SK-N-SH (cell line): ENCODE measurements at regions not wholly inside any gene's neighbourhood (a gene's known extent, or its start where the extent isn't known, plus 50 kb on each side); places are given as distances from the start of the nearest gene placed in this dataset.

Experiments used
- CTCF ChIA-PET: fragments of 300-600, 350-600 bp; formaldehyde crosslinking; extraction: SDS; loops from one replicate; lab custom pipeline; 2021; lab: Yijun Ruan, JAX
- POLR2A ChIA-PET: fragments of 350-600 bp; sonication (Branson Sonifier 250); formaldehyde crosslinking; extraction: SDS; loops from one replicate; lab custom pipeline; 2020; ENCODE audit warnings: antibody characterized with exemption, inconsistent platforms; lab: Yijun Ruan, JAX
- DNase-seq: peaks from one replicate; pipeline ENCODE4 v3.0.0; 2012
- H2AFZ ChIP-seq: fragments of 200-600 bp; sonication (generic); 2 replicates; pipeline ENCODE4 v1.8.1; 2016; ENCODE audit warnings: antibody characterized with exemption, mild to moderate bottlenecking, low read depth
- H3F3A ChIP-seq: fragments of 200-600 bp; sonication (generic); replicated peaks from 2 replicates; pipeline ENCODE3; 2016; ENCODE audit warnings: antibody characterized with exemption, mild to moderate bottlenecking; ENCODE audit not compliant: insufficient read depth
- H3K27ac ChIP-seq, 2 experiments: fragments of 200-500 bp in 1 of 2; fragments of 200-600 bp in 1 of 2; sonication (Bioruptor generic) in 1 of 2; sonication (generic), shearing (Covaris generic) in 1 of 2; 2 replicates each; pipeline versions ENCODE4 v1.5.1 to v1.6.1; 2014 to 2016; ENCODE audit warnings: low read depth in 2 of 2, inconsistent platforms in 1 of 2, low read length in 1 of 2, mild to moderate bottlenecking in 1 of 2, mixed read lengths in 1 of 2
- H3K27me3 ChIP-seq: fragments of 200-600 bp; sonication (generic), shearing (Covaris generic); 2 replicates; pipeline ENCODE4 v1.6.1; 2016; ENCODE audit warnings: mixed run types; ENCODE audit not compliant: insufficient read depth
- H3K36me3 ChIP-seq, 2 experiments: fragments of 200-500 bp in 1 of 2; fragments of 200-600 bp in 1 of 2; sonication (Bioruptor generic) in 1 of 2; sonication (generic) in 1 of 2; replicated peaks in 1 of 2; 2 replicates each; pipeline versions ENCODE3 to v1.5.1; 2014 to 2016; ENCODE audit warnings: low read length in 1 of 2, mild to moderate bottlenecking in 1 of 2; ENCODE audit not compliant: insufficient read depth in 2 of 2, control insufficient read depth in 1 of 2
- H3K4me1 ChIP-seq, 2 experiments: fragments of 200-500 bp in 1 of 2; fragments of 200-600 bp in 1 of 2; sonication (Bioruptor generic) in 1 of 2; sonication (generic), shearing (Covaris generic) in 1 of 2; 2 replicates each; pipeline versions ENCODE4 v1.5.1 to v1.6.1; 2014 to 2016; ENCODE audit warnings: low read depth in 1 of 2, low read length in 1 of 2, mixed run types in 1 of 2; ENCODE audit not compliant: insufficient read depth in 2 of 2, control insufficient read depth in 1 of 2
- H3K4me2 ChIP-seq: fragments of 200-600 bp; sonication (generic), shearing (Covaris generic); 2 replicates; pipeline ENCODE4 v1.6.1; 2017; ENCODE audit warnings: mixed run types
- H3K4me3 ChIP-seq, 2 experiments: fragments of 200-500 bp in 1 of 2; fragments of 200-600 bp in 1 of 2; sonication (Bioruptor generic) in 1 of 2; sonication (generic), shearing (Covaris generic) in 1 of 2; 2 replicates each; pipeline versions ENCODE4 v1.5.1 to v1.8.1; 2014 to 2016; ENCODE audit warnings: low read depth in 2 of 2, inconsistent platforms in 1 of 2, low read length in 1 of 2, mild to moderate bottlenecking in 1 of 2, mixed read lengths in 1 of 2, moderate library complexity in 1 of 2
- H3K79me2 ChIP-seq: fragments of 200-600 bp; sonication (generic); 2 replicates; pipeline ENCODE4 v1.8.1; 2017; ENCODE audit warnings: mild to moderate bottlenecking; ENCODE audit not compliant: insufficient read depth
- H3K9ac ChIP-seq: fragments of 200-600 bp; sonication (generic); 2 replicates; pipeline ENCODE4 v1.6.1; 2017; ENCODE audit warnings: mixed run types
- H3K9me2 ChIP-seq: fragments of 200-600 bp; sonication (generic); 2 replicates; pipeline ENCODE4 v1.6.1; 2017; ENCODE audit warnings: mixed run types
- H3K9me3 ChIP-seq: fragments of 200-600 bp; sonication (generic); 2 replicates; pipeline ENCODE4 v1.6.1; 2017; ENCODE audit warnings: mixed run types, mild to moderate bottlenecking, moderate library complexity
- H4K20me1 ChIP-seq: fragments of 200-600 bp; sonication (generic); 2 replicates; pipeline ENCODE4 v1.6.1; 2017; ENCODE audit warnings: mild to moderate bottlenecking, mixed run types; ENCODE audit not compliant: insufficient read depth
- IRF3 ChIP-seq: fragments of 150-350 bp; IDR thresholded peaks from 2 replicates; pipeline ENCODE4 v1.6.1; 2016; ENCODE audit warnings: mild to moderate bottlenecking, low read depth, low read length
- MAX ChIP-seq: IDR thresholded peaks from 2 replicates; pipeline ENCODE4 v1.4.0; 2012; ENCODE audit warnings: low read depth
- MEF2A ChIP-seq: IDR thresholded peaks from 2 replicates; pipeline ENCODE4 v1.4.0; 2012; ENCODE audit warnings: low read depth, borderline replicate concordance
- NRF1 ChIP-seq: IDR thresholded peaks from 2 replicates; pipeline ENCODE4 v1.6.1; 2012; ENCODE audit warnings: low read depth, mild to moderate bottlenecking, low read length
- RAD21 ChIP-seq: IDR thresholded peaks from 2 replicates; pipeline ENCODE4 v1.6.1; 2012; ENCODE audit warnings: mild to moderate bottlenecking, low read length
- RCOR1 ChIP-seq: fragments of 150-350 bp; IDR thresholded peaks from 2 replicates; pipeline ENCODE4 v1.6.1; 2017; ENCODE audit warnings: antibody characterized with exemption, low read length
- REST ChIP-seq: IDR thresholded peaks from 2 replicates; pipeline ENCODE4 v1.6.1; 2012; ENCODE audit warnings: mild to moderate bottlenecking, low read depth, low read length, moderate library complexity
- SIN3A ChIP-seq: IDR thresholded peaks from 2 replicates; pipeline ENCODE4 v1.6.1; 2012; ENCODE audit warnings: low read depth, mild to moderate bottlenecking, low read length, moderate library complexity, borderline replicate concordance
- SMC3 ChIP-seq: IDR thresholded peaks from 2 replicates; pipeline ENCODE4 v1.6.1; 2012; ENCODE audit warnings: low read depth, low read length, improper control_type of control experiment
- TCF12 ChIP-seq: IDR thresholded peaks from 2 replicates; pipeline ENCODE4 v1.4.0; 2012
- TEAD4 ChIP-seq: IDR thresholded peaks from 2 replicates; pipeline ENCODE4 v1.4.0; 2012; ENCODE audit warnings: mild to moderate bottlenecking, borderline replicate concordance; ENCODE audit not compliant: insufficient read depth
- WGBS: methylation state at CpG from one replicate; pipeline ENCODE4 v1.1.6; 2017; ENCODE audit warnings: low lambda C conversion rate; 5-methylcytosine and 5-hydroxymethylcytosine counted together

- Histone ChIP-seq H4K20me1 (no peaks in the 10 kb centered on the region), H3K9me3 (no peaks in the 10 kb centered on the region), H3K79me2 (no peaks in the 10 kb centered on the region), H3K27me3 (no peaks in the 10 kb centered on the region), H3K36me3 (no peaks in the 10 kb centered on the region), H3K9me2 (no peaks in the 10 kb centered on the region), H3K4me1 (peaks cover 0 to 7% of the 10 kb centered on the region in 2 experiments; a peak in 1 of 4 replicates), H3K4me2 (no peak overlapping the region), H3F3A (no peaks in the 10 kb centered on the region), H3K27ac (no peak overlapping the region), H3K4me3 (no peak overlapping the region), H3K9ac (no peak overlapping the region), H2AFZ (no peak overlapping the region)
- TF ChIP-seq SMC3, result no peak
- DNase-seq, result no peak
- 71% methylated on average over 2 of the region's 2 CpGs for WGBS
- ChIA-PET POLR2A (no interaction called here), CTCF (interaction anchor here (1.1 to 1.3 kb wide), 2 partner anchors 13 to 39 kb away, joined by 3 read pairs; no protein-coding TSS in a partner anchor)
Measured at GRCh38 chr13:34637636-34638035, 304.4 kb upstream of the NBEA start.

GRCh38 chr13:34638897-34639296 lies 303.2 kb upstream of the NBEA start:
- H3K27me3 ChIP-seq, result no peaks in the 10 kb centered on the region
- H3K27ac ChIP-seq, result no peak overlapping the region
- H2AFZ ChIP-seq, result no peak overlapping the region
- TF ChIP-seq SIN3A (no peak), IRF3 (no peak)
- ChIA-PET POLR2A (no interaction called here), CTCF (no interaction called here)
- H3K4me3 ChIP-seq, result no peak overlapping the region
- no peaks in the 10 kb centered on the region for H3K9me3 ChIP-seq
- no peaks in the 10 kb centered on the region for H4K20me1 ChIP-seq
- no peak overlapping the region for H3K4me2 ChIP-seq
- no peaks in the 10 kb centered on the region for H3K36me3 ChIP-seq
- H3K79me2 ChIP-seq, result no peaks in the 10 kb centered on the region
- no peaks in the 10 kb centered on the region for H3K9me2 ChIP-seq
- no peak for DNase-seq
- WGBS, result 89% methylated on average over 2 of the region's 2 CpGs
- H3K4me1 ChIP-seq, result peaks cover 0 to 7% of the 10 kb centered on the region in 2 experiments; a peak in 1 of 4 replicates
- no peak overlapping the region for H3K9ac ChIP-seq
- no peaks in the 10 kb centered on the region for H3F3A ChIP-seq

- Histone ChIP-seq H3K27me3 (no peaks in the 10 kb centered on the region), H4K20me1 (no peaks in the 10 kb centered on the region), H3K4me2 (no peak overlapping the region), H3K9me2 (no peaks in the 10 kb centered on the region), H3K9ac (no peak overlapping the region), H2AFZ (no peak overlapping the region), H3K9me3 (no peaks in the 10 kb centered on the region), H3K4me3 (no peak overlapping the region), H3K36me3 (no peaks in the 10 kb centered on the region), H3F3A (no peaks in the 10 kb centered on the region), H3K4me1 (peaks cover 0 to 7% of the 10 kb centered on the region in 2 experiments; a peak in 1 of 4 replicates), H3K79me2 (no peaks in the 10 kb centered on the region), H3K27ac (no peak overlapping the region)
- TF ChIP-seq MEF2A, result no peak
- no peak for TF ChIP-seq MAX
- no peak for TF ChIP-seq RCOR1
- no peak for TF ChIP-seq NRF1
- TF ChIP-seq TEAD4, result no peak
- no peak for TF ChIP-seq TCF12
- TF ChIP-seq RAD21, result no peak
- TF ChIP-seq REST, result no peak
- ChIA-PET POLR2A (no interaction called here), CTCF (no interaction called here)
- DNase-seq, result no peak
- WGBS, result 75% methylated on average over 9 of the region's 9 CpGs
Measured at GRCh38 chr13:34640179-34640992, 301.7 kb upstream of the NBEA start.
